ENCODE measurements at regions not wholly inside any gene's neighbourhood (a gene's known extent, or its start where the extent isn't known, plus 50 kb on each side); places are given as distances from the start of the nearest gene placed in this dataset.
A peak's percentile ranks its signal among the peaks of the same experiment; 100 is the strongest.

DNA sequence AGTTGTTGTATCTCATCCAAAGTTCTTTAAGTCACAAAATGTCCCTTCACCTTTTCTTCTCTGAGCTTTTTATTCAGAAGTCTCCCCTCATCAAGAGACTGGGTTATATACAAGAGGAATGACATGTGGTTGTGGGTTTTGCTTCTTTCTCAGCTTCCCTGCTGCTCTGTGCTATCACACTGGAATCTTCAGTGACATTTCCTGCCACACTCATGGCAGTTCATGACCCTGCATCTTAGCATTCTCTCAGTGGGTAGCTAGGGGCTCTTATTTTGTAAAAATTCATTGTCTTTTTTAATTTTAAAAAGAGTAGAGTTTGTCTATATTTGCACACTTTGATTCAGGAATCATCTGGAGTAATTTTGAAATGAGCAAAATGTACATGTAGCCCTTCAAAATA, 236.9 kb upstream of the TMEM229A start:
- Histone ChIP-seq H3K9ac (ENCODE audit: low read length) (no peak overlapping the region), H3K36me3 (ENCODE audit: low read length) (no peaks in the 10 kb centered on the region), H3K27me3 (ENCODE audit: low read length) (no peaks in the 10 kb centered on the region), H3K4me3 (ENCODE audit: insufficient read depth, low read length, poor library complexity, severe bottlenecking) (no peak overlapping the region), H3K9me2 (replicated peaks; ENCODE audit: insufficient read depth, low read length) (no peaks in the 10 kb centered on the region), H2AFZ (ENCODE audit: low read depth, low read length, severe bottlenecking) (no peak overlapping the region), H4K20me1 (ENCODE audit: low read depth, low read length) (no peaks in the 10 kb centered on the region), H3K4me2 (ENCODE audit: low read depth, low read length, poor library complexity, severe bottlenecking) (no peak overlapping the region), H3K79me2 (ENCODE audit: insufficient read depth, low read length) (no peaks in the 10 kb centered on the region), H3K27ac (ENCODE audit: low read depth, low read length) (no peak overlapping the region), H3F3A (ENCODE audit: insufficient read depth) (no peaks in the 10 kb centered on the region), H3K9me3 (ENCODE audit: insufficient read depth, low read length) (no peaks in the 10 kb centered on the region)
- TF ChIP-seq EZH2phosphoT487 (conservative IDR thresholded peaks at IDR 0.05; ENCODE audit: low read length): no peak
- TF ChIP-seq, protein P1, sequence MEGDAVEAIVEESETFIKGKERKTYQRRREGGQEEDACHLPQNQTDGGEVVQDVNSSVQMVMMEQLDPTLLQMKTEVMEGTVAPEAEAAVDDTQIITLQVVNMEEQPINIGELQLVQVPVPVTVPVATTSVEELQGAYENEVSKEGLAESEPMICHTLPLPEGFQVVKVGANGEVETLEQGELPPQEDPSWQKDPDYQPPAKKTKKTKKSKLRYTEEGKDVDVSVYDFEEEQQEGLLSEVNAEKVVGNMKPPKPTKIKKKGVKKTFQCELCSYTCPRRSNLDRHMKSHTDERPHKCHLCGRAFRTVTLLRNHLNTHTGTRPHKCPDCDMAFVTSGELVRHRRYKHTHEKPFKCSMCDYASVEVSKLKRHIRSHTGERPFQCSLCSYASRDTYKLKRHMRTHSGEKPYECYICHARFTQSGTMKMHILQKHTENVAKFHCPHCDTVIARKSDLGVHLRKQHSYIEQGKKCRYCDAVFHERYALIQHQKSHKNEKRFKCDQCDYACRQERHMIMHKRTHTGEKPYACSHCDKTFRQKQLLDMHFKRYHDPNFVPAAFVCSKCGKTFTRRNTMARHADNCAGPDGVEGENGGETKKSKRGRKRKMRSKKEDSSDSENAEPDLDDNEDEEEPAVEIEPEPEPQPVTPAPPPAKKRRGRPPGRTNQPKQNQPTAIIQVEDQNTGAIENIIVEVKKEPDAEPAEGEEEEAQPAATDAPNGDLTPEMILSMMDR (IDR thresholded peaks at IDR 0.05; ENCODE audit: insufficient read depth, low read length, poor library complexity, severe bottlenecking): no peak

- Histone ChIP-seq H3K9ac (ENCODE audit: low read length) (no peak overlapping the region), H3K4me3 (ENCODE audit: insufficient read depth, low read length, poor library complexity, severe bottlenecking) (no peak overlapping the region), H3K9me3 (ENCODE audit: insufficient read depth, low read length) (no peaks in the 10 kb centered on the region), H3F3A (ENCODE audit: insufficient read depth) (peaks cover 16% of the 10 kb centered on the region; the same call in 1 of the 2 replicates), H3K27me3 (ENCODE audit: low read length) (no peaks in the 10 kb centered on the region), H3K4me2 (ENCODE audit: low read depth, low read length, poor library complexity, severe bottlenecking) (no peak overlapping the region), H3K9me2 (replicated peaks; ENCODE audit: insufficient read depth, low read length) (no peaks in the 10 kb centered on the region), H3K79me2 (ENCODE audit: insufficient read depth, low read length) (no peaks in the 10 kb centered on the region), H3K27ac (ENCODE audit: low read depth, low read length) (no peak overlapping the region), H2AFZ (ENCODE audit: low read depth, low read length, severe bottlenecking) (peak overlapping the region; percentile 43), H3K36me3 (ENCODE audit: low read length) (no peaks in the 10 kb centered on the region), H4K20me1 (ENCODE audit: low read depth, low read length) (no peaks in the 10 kb centered on the region)
- no peak for TF ChIP-seq EZH2phosphoT487 (conservative IDR thresholded peaks at IDR 0.05; ENCODE audit: low read length)
- TF ChIP-seq, protein P1 (IDR thresholded peaks at IDR 0.05; ENCODE audit: insufficient read depth, low read length, poor library complexity, severe bottlenecking): no peak
Measured at GRCh38 chr7:124267154-124267553, 234.3 kb upstream of the TMEM229A start.

DNA sequence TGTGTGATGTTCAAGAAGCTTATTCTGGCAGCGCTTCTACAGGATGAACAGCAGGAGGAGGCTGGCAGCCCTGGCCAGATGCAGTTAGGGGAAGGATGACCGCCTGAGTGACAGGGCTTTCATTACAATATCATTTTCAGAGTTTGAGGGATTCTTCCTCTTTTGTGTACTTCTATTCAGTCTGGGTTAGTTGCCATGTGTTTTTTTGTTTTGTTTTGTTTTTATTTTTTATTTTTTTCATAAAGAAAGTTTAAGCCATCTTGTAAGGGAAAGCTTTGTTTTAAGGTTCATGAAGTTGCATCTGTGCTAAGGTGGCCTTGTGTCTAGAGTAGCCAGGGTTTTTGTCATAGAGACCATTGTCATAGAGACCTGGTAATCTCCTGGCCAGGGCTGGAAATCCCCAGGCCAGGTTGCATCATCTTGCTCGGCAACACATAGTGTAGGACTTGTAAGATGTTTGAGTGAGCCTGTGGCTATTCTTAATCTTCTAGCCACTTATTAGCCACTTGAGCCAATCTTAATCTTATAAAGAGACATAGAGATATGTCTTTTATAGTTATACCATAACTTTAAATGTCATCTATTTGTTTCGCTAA, 230.5 kb upstream of the TMEM229A start:
- no peaks in the 10 kb centered on the region for H3K36me3 ChIP-seq (ENCODE audit: low read length)
- H3K9me3 ChIP-seq (ENCODE audit: insufficient read depth, low read length): no peaks in the 10 kb centered on the region
- H3K9ac ChIP-seq (ENCODE audit: low read length): peak overlapping the region; percentile 28; the same call in 1 of the 2 replicates
- H3K4me2 ChIP-seq (ENCODE audit: low read depth, low read length, poor library complexity, severe bottlenecking): peak overlapping the region; percentile 63
- H4K20me1 ChIP-seq (ENCODE audit: low read depth, low read length): no peaks in the 10 kb centered on the region
- TF ChIP-seq, protein P1 (IDR thresholded peaks at IDR 0.05; ENCODE audit: insufficient read depth, low read length, poor library complexity, severe bottlenecking): no peak
- H3K27ac ChIP-seq (ENCODE audit: low read depth, low read length): peak overlapping the region; percentile 75
- H2AFZ ChIP-seq (ENCODE audit: low read depth, low read length, severe bottlenecking): peak overlapping the region; percentile 89
- no peaks in the 10 kb centered on the region for H3K9me2 ChIP-seq (replicated peaks; ENCODE audit: insufficient read depth, low read length)
- H3K79me2 ChIP-seq (ENCODE audit: insufficient read depth, low read length): no peaks in the 10 kb centered on the region
- no peaks in the 10 kb centered on the region for H3K27me3 ChIP-seq (ENCODE audit: low read length)
- peak overlapping the region; percentile 33 for H3K4me3 ChIP-seq (ENCODE audit: insufficient read depth, low read length, poor library complexity, severe bottlenecking)
- peaks cover 16% of the 10 kb centered on the region; the same call in 1 of the 2 replicates for H3F3A ChIP-seq (ENCODE audit: insufficient read depth)

Measured in SU-DHL-6 (cell line).